ENCODE measurements at regions not wholly inside any gene's neighbourhood (a gene's known extent, or its start where the extent isn't known, plus 50 kb on each side); places are given as distances from the start of the nearest gene placed in this dataset.
"Not testable (repeated sequence)": the region's sequence is repeated elsewhere in the genome, so short reads cannot be mapped to it uniquely, and the experiment has no call there.

DNA sequence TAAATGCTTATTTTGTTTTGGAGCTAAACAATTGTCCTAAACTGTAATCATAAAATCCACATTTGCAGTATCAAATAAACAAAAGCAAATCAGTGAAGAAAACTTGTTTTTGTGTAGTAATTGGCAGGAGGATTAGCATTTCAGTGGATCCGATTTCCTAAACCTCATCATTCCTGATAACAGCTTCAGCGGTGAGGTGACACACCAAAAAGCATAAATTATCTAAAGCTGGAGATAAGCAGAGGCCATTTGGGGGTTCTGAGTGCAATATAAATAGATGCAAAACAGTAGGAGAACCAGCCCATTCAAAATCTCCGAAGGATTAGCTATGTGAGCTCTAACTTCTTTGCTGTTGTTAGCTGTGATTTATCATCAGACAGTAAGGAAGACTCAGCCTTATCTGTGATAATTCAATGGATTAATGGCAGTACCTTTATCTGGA is 235.8 kb downstream of the EPHA7 start:
- ATAC-seq (ENCODE audit: low FRiP score) (no peak), DNase-seq (ENCODE audit: low spot score) (no peak)
- TF ChIP-seq, protein P1, sequence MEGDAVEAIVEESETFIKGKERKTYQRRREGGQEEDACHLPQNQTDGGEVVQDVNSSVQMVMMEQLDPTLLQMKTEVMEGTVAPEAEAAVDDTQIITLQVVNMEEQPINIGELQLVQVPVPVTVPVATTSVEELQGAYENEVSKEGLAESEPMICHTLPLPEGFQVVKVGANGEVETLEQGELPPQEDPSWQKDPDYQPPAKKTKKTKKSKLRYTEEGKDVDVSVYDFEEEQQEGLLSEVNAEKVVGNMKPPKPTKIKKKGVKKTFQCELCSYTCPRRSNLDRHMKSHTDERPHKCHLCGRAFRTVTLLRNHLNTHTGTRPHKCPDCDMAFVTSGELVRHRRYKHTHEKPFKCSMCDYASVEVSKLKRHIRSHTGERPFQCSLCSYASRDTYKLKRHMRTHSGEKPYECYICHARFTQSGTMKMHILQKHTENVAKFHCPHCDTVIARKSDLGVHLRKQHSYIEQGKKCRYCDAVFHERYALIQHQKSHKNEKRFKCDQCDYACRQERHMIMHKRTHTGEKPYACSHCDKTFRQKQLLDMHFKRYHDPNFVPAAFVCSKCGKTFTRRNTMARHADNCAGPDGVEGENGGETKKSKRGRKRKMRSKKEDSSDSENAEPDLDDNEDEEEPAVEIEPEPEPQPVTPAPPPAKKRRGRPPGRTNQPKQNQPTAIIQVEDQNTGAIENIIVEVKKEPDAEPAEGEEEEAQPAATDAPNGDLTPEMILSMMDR (IDR thresholded peaks at IDR 0.05) = no peak

DNA sequence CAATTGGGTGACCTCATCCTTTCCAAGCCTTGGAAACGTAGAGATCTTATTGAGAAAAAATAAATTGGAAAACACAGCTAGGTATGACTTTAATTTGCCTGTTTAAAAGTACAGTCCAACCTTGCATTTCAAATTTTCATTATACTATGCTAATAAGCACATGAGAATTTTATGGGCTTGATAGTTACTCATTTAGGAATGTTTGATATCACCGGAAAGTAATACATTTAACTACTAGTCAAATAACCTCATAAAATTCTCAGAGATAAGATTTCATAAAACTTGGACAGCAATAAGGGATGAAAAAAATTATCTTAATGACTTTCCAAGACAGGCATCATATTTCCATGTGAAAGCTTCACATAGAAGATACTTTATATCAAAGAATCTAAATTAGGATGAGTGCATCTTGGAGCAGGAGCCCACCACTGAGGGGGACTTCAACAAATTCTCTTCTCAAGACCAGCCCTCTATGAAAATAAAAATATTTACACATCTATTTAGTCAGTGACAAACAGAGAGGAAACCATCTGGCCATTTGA is 236.3 kb downstream of the EPHA7 start:
- TF ChIP-seq, protein P1 (IDR thresholded peaks at IDR 0.05) = no peak
- ATAC-seq (ENCODE audit: low FRiP score) = no peak
- no peak for DNase-seq (ENCODE audit: low spot score)

DNA sequence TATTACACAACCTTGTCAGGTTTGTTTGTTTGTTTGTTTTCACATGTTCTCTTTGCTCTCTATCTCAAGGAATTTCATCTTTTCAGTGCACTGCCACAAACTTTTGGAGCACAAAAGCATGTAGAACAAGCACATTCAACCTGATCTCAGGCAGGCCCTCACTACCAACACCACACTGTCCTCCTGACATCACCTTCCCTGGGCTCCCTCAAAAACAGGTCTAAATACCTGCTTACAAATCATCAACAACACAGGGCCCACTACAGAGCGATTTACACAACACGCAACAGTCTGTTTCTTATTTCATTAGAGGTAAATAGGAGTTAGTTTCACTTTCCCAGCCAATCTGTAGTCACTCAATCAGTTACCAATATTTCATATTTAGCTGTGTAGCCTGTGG is 241.4 kb downstream of the EPHA7 start:
- DNase-seq (ENCODE audit: low spot score) (no peak), ATAC-seq (ENCODE audit: low FRiP score) (no peak)
- TF ChIP-seq, protein P1 (IDR thresholded peaks at IDR 0.05) = no peak

DNA sequence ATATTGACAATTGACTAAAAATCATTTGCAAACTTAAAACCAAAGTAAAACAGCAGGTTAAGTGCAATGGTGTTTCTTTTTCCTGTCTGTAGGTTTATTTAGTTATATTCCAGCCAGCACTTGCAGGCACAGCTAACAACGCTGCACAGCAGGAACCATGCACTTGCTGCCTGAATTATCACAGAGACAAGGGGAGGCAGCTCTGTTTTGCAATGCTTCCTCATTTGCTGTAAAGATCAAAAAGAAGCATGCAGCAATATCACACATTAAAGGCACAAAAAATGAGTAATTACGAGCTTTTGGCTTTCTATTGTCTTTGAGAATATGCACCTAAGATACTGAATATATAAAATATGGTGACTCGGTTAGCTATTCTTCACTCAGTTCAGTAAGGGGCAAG is 241.9 kb downstream of the EPHA7 start:
- ATAC-seq (ENCODE audit: low FRiP score) = no peak
- TF ChIP-seq, protein P1 (IDR thresholded peaks at IDR 0.05) = no peak

DNA sequence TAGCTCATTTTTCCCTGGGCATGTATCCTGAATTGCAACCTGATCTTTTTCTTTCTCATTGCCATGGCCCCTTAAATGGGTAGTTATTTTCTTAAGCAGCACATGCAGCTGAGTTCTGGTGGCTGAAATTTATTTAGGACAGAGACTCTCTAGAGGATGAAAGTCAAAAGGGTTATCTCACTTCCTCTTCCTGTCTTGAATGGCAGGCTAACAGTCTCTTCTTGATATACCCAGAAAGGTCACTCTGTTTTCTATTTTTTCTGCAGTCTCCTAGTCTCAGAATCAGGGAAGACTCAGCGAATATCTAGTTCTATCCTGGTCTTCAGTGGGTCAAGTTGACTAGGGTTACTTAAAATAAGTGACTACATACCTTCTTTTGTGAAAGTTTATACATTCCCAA is 243.3 kb downstream of the EPHA7 start:
- no peak for ATAC-seq (ENCODE audit: low FRiP score)
- TF ChIP-seq, protein P1 (IDR thresholded peaks at IDR 0.05) = no peak
- DNase-seq (ENCODE audit: low spot score) = no peak

More for the DNA sequence above, 241.9 kb downstream of the EPHA7 start:
- no peak for DNase-seq (ENCODE audit: low spot score)

DNA sequence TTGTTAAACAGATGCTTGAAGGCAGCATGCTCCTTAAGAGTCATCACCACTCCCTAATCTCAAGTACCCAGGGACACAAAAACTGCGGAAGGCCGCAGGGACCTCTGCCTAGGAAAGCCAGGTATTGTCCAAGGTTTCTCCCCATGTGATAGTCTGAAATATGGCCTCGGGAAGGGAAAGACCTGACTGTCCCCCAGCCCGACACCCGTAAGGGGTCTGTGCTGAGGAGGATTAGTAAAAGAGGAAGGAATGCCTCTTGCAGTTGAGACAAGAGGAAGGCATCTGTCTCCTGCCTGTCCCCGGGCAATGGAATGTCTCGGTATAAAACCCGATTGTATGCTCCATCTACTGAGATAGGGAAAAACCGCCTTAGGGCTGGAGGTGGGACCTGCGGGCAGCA is 245.8 kb downstream of the EPHA7 start:
- ATAC-seq (ENCODE audit: low FRiP score); DNase-seq (ENCODE audit: low spot score): not testable (repeated sequence)

DNA sequence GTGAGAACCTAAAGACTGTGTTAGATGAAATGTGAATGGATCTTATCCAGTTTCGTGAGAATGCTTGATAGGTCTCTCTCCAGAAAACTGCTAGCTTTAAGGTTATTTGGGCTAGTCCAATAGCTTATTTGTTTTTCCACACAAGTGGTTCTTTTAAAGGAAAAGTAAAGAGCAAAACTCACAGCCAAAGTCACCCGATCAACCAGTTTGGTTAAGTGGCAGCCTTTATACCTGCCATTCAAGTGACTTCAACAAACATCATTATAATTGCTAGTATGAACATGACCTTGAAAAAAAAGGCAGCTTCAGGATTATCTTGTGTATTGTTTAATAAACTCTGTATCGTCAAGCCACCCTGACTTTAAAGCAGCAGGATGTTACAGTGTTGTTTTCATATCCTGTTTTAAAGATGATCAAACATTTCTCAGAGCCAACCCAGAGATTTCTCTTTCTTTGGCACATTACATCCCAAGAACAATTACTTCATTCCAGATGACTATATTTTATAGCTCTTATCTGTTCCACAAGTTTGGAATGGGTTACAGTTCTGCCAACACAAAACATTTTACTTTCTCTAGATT is 253.4 kb downstream of the EPHA7 start:
- ATAC-seq (ENCODE audit: low FRiP score) = no peak

More for the DNA sequence above, 253.4 kb downstream of the EPHA7 start:
- TF ChIP-seq, protein P1 (IDR thresholded peaks at IDR 0.05) = no peak
- DNase-seq (ENCODE audit: low spot score) = no peak
